Spleen (tissue), 11 donors: ENCODE measurements at regions not wholly inside any gene's neighbourhood (a gene's known extent, or its start where the extent isn't known, plus 50 kb on each side); places are given as distances from the start of the nearest gene placed in this dataset.

ENCODE experiments used
- DNase-seq: peaks from one replicate; pipeline ENCODE4 v3.0.0-alpha.2; 2020
- H3K27ac ChIP-seq, 8 donors: fragments of 200-600 bp; sonication (generic) in 7 of 8; 1 replicate in 4 of 8; 2 replicates in 4 of 8; pipeline versions ENCODE4 v1.5.0 to v1.8.0; 2016 to 2021; ENCODE audit warnings: inconsistent platforms in 4 of 8, mild to moderate bottlenecking in 4 of 8, moderate library complexity in 1 of 8
- H3K27me3 ChIP-seq, 7 donors: fragments of 200-600 bp; sonication (generic) in 6 of 7; replicated peaks in 1 of 7; 1 replicate in 4 of 7; 2 replicates in 3 of 7; pipeline versions ENCODE4 v1.5.0 to v1.8.0; 2016 to 2021; ENCODE audit warnings: inconsistent platforms in 3 of 7, mild to moderate bottlenecking in 1 of 7
- H3K36me3 ChIP-seq, 6 donors: fragments of 200-600 bp; sonication (generic) in 5 of 6; 1 replicate in 4 of 6; 2 replicates in 2 of 6; pipeline versions ENCODE4 v1.5.0 to v1.8.0; 2016 to 2021; ENCODE audit warnings: inconsistent platforms in 2 of 6
- H3K4me1 ChIP-seq, 6 donors: fragments of 200-600 bp; sonication (generic) in 5 of 6; 1 replicate in 3 of 6; 2 replicates in 3 of 6; pipeline versions ENCODE4 v1.5.0 to v1.8.0; 2016 to 2021; ENCODE audit warnings: inconsistent platforms in 3 of 6
- H3K4me3 ChIP-seq, 8 donors: fragments of 200-600 bp; sonication (generic) in 7 of 8; 1 replicate in 4 of 8; 2 replicates in 4 of 8; pipeline versions ENCODE4 v1.5.0 to v1.8.0; 2016 to 2021; ENCODE audit warnings: inconsistent platforms in 4 of 8, mild to moderate bottlenecking in 4 of 8, moderate library complexity in 2 of 8
- H3K9me3 ChIP-seq, 8 donors: fragments of 200-600 bp; sonication (generic) in 7 of 8; 1 replicate in 4 of 8; 2 replicates in 4 of 8; pipeline versions ENCODE4 v1.5.0 to v1.8.0; 2016 to 2021; ENCODE audit warnings: inconsistent platforms in 4 of 8
- POLR2A ChIP-seq, 3 donors: fragments of 450-650 bp; IDR thresholded peaks; one replicate each; pipeline ENCODE4 v1.5.1; 2017; ENCODE audit warnings: antibody characterized with exemption in 3 of 3, mild to moderate bottlenecking in 1 of 3
- POLR2AphosphoS5 ChIP-seq, 3 donors: sonication (generic); formaldehyde crosslinking; IDR thresholded peaks; one replicate each; pipeline ENCODE4 v1.5.1; 2017; ENCODE audit warnings: antibody characterized with exemption in 3 of 3
- WGBS, 5 donors: extraction: QIAGEN DNeasy Blood & Tissue Kit in 3 of 5; methylation state at CpG; one replicate each; pipeline versions ENCODE4 v1.1.5 to v1.1.7; 2013 to 2018; 5-methylcytosine and 5-hydroxymethylcytosine counted together
- intact Hi-C: fragments of 100-400 bp; cut with DNase I; formaldehyde crosslinking; loops from one replicate; pipeline ENCODE4 v1.15.0; 2023; ENCODE audit warnings: low total_unique reads
- TF ChIP-seq, protein P1 (sequence below), 11 experiments: fragments of 200-600 bp in 7 of 11; fragments of 450-650 bp in 4 of 11; sonication (generic) in 4 of 11; IDR thresholded peaks in 8 of 11; conservative IDR thresholded peaks in 3 of 11; 1 replicate in 7 of 11; 2 replicates in 4 of 11; pipeline versions ENCODE4 v1.4.0 to v1.8.0; 2016 to 2021; ENCODE audit warnings: antibody characterized with exemption in 11 of 11, inconsistent platforms in 4 of 11, mild to moderate bottlenecking in 1 of 11
- donor health status: healthy with polysubstance abuse.
- donor health status: DM: no; HTN: no; CAD: no; lungs with moderate emphysema.
- donor health status: DM: no; HTN: no; CAD: no.
- donor health status: Bipolar disorder and iron deficiency.
- donor health status: healthy.
- donor health status: DM: no; HTN: no; CAD: no.
- donor health status: DM: yes; HTN: yes; CAD: no.

- 64 to 100% (median 85%) methylated on average over 2 of the region's 2 CpGs for WGBS, 5 donors
- intact Hi-C loops, result no loop called here
- Histone ChIP-seq H3K27ac (no peak overlapping the region), H3K27me3 (no peaks in the 10 kb centered on the region), H3K4me1 (no peaks in the 10 kb centered on the region), H3K4me3 (no peak overlapping the region), H3K9me3 (peaks cover 0 to 4% (median 0%) of the 10 kb centered on the region in 8 donors), H3K36me3 (no peaks in the 10 kb centered on the region)
- TF ChIP-seq, protein P1, sequence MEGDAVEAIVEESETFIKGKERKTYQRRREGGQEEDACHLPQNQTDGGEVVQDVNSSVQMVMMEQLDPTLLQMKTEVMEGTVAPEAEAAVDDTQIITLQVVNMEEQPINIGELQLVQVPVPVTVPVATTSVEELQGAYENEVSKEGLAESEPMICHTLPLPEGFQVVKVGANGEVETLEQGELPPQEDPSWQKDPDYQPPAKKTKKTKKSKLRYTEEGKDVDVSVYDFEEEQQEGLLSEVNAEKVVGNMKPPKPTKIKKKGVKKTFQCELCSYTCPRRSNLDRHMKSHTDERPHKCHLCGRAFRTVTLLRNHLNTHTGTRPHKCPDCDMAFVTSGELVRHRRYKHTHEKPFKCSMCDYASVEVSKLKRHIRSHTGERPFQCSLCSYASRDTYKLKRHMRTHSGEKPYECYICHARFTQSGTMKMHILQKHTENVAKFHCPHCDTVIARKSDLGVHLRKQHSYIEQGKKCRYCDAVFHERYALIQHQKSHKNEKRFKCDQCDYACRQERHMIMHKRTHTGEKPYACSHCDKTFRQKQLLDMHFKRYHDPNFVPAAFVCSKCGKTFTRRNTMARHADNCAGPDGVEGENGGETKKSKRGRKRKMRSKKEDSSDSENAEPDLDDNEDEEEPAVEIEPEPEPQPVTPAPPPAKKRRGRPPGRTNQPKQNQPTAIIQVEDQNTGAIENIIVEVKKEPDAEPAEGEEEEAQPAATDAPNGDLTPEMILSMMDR (IDR thresholded peaks at IDR 0.05 in 8 of 11, conservative IDR thresholded peaks at IDR 0.05 in 3 of 11), result no peak
- TF ChIP-seq POLR2A (IDR thresholded peaks at IDR 0.05), result no peak
- no peak for TF ChIP-seq POLR2AphosphoS5 (IDR thresholded peaks at IDR 0.05)
- no peak for DNase-seq
These were observed 323.8 kb upstream of the NOX3 start for GRCh38 chr6:155779456-155779855.

GRCh38 chr6:155778336-155778735 is 322.7 kb upstream of the NOX3 start:
- Histone ChIP-seq H3K27me3 (no peaks in the 10 kb centered on the region), H3K36me3 (no peaks in the 10 kb centered on the region), H3K9me3 (peaks cover 0 to 12% (median 0%) of the 10 kb centered on the region in 8 donors), H3K4me3 (no peak overlapping the region), H3K4me1 (no peaks in the 10 kb centered on the region), H3K27ac (no peak overlapping the region)
- WGBS, 5 donors, result 85 to 97% (median 89%) methylated on average over 2 of the region's 2 CpGs
- no peak for DNase-seq
- intact Hi-C loops, result no loop called here
- TF ChIP-seq POLR2AphosphoS5 (IDR thresholded peaks at IDR 0.05) (no peak), POLR2A (IDR thresholded peaks at IDR 0.05) (no peak)
- TF ChIP-seq, protein P1 (IDR thresholded peaks at IDR 0.05 in 8 of 11, conservative IDR thresholded peaks at IDR 0.05 in 3 of 11), result no peak

- H3K4me3 ChIP-seq, result no peak overlapping the region
- no peak overlapping the region for H3K27ac ChIP-seq
- DNase-seq, result peak; percentile 41
- WGBS, 5 donors, result 75 to 100% (median 85%) methylated on average over 1 of the region's 1 CpG; no CpG with 5 or more reads in 1 of the 5 donors
- H3K4me1 ChIP-seq, result no peaks in the 10 kb centered on the region
- no peak for TF ChIP-seq POLR2AphosphoS5 (IDR thresholded peaks at IDR 0.05)
- no peak for TF ChIP-seq POLR2A (IDR thresholded peaks at IDR 0.05)
- TF ChIP-seq, protein P1 (IDR thresholded peaks at IDR 0.05 in 8 of 11, conservative IDR thresholded peaks at IDR 0.05 in 3 of 11), result no peak
- no peaks in the 10 kb centered on the region for H3K27me3 ChIP-seq
- intact Hi-C loops, result no loop called here
- peaks cover 3 to 49% (median 30%) of the 10 kb centered on the region in 8 donors for H3K9me3 ChIP-seq
- H3K36me3 ChIP-seq, result no peaks in the 10 kb centered on the region
These were observed 316.2 kb upstream of the NOX3 start for GRCh38 chr6:155771822-155772221.

DNA sequence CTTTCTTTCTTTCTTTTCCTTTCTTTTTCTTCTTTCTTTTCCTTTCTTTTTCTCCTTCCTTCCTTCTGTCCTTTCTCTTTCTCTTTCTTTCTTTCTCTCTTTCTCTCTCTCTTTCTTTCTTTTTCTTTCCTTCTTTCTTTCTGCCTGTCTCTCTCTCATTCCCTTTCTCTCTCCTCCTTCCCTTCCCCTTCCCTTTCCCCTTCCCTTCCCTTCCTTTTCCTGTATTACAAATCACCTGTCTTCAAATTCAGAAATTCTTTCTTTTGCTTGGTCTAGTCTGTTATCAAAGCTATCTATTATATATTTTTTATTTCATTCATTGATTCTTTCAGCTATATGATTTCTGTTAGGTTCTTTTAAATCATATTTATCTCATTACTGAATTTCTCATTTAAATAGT is 315.2 kb upstream of the NOX3 start:
- no peaks in the 10 kb centered on the region for H3K27me3 ChIP-seq
- H3K27ac ChIP-seq, result no peak overlapping the region
- DNase-seq, result no peak
- intact Hi-C loops, result no loop called here
- no peak overlapping the region for H3K4me3 ChIP-seq
- H3K36me3 ChIP-seq, result no peaks in the 10 kb centered on the region
- H3K9me3 ChIP-seq, result peaks cover 3 to 49% (median 30%) of the 10 kb centered on the region in 8 donors
- no peaks in the 10 kb centered on the region for H3K4me1 ChIP-seq
- TF ChIP-seq POLR2AphosphoS5 (IDR thresholded peaks at IDR 0.05) (no peak), POLR2A (IDR thresholded peaks at IDR 0.05) (no peak)
- TF ChIP-seq, protein P1 (IDR thresholded peaks at IDR 0.05 in 8 of 11, conservative IDR thresholded peaks at IDR 0.05 in 3 of 11), result no peak
